ENCODE measurements at regions not wholly inside any gene's neighbourhood (a gene's known extent, or its start where the extent isn't known, plus 50 kb on each side); places are given as distances from the start of the nearest gene placed in this dataset.

- no peak for TF ChIP-seq CTCF (IDR thresholded peaks at IDR 0.05)
- no peak for TF ChIP-seq POLR2AphosphoS5 (IDR thresholded peaks at IDR 0.05)
- TF ChIP-seq POLR2A (IDR thresholded peaks at IDR 0.05) = no peak
Measured at GRCh38 chr5:93277051-93277450, 304.0 kb downstream of the NR2F1-AS1 start.
